ENCODE measurements at regions not wholly inside any gene's neighbourhood (a gene's known extent, or its start where the extent isn't known, plus 50 kb on each side); places are given as distances from the start of the nearest gene placed in this dataset.

- no peak overlapping the region for H3K4me3 ChIP-seq (ENCODE audit: low read depth, low read length)
- no peak for TF ChIP-seq CTCF (IDR thresholded peaks at IDR 0.05; ENCODE audit: low read depth, low read length)
Observed at GRCh38 chr3:25171118-25171807, 256.8 kb upstream of the RARB start.

GRCh38 chr3:25171897-25172296 lies 256.2 kb upstream of the RARB start:
- H3K4me3 ChIP-seq (ENCODE audit: low read depth, low read length) = no peak overlapping the region
- no peak for TF ChIP-seq CTCF (IDR thresholded peaks at IDR 0.05; ENCODE audit: low read depth, low read length)

GRCh38 chr3:25173606-25174005 lies 254.5 kb upstream of the RARB start:
- H3K4me3 ChIP-seq (ENCODE audit: low read depth, low read length) = no peak overlapping the region
- TF ChIP-seq CTCF (IDR thresholded peaks at IDR 0.05; ENCODE audit: low read depth, low read length) = no peak

GRCh38 chr3:25174251-25174650 lies 253.8 kb upstream of the RARB start:
- no peak overlapping the region for H3K4me3 ChIP-seq (ENCODE audit: low read depth, low read length)
- TF ChIP-seq CTCF (IDR thresholded peaks at IDR 0.05; ENCODE audit: low read depth, low read length) = no peak

GRCh38 chr3:25177041-25177440 lies 251.0 kb upstream of the RARB start:
- no peak overlapping the region for H3K4me3 ChIP-seq (ENCODE audit: low read depth, low read length)
- TF ChIP-seq CTCF (IDR thresholded peaks at IDR 0.05; ENCODE audit: low read depth, low read length) = no peak

GRCh38 chr3:25178672-25179071 lies 249.4 kb upstream of the RARB start:
- TF ChIP-seq CTCF (IDR thresholded peaks at IDR 0.05; ENCODE audit: low read depth, low read length) = no peak
- no peak overlapping the region for H3K4me3 ChIP-seq (ENCODE audit: low read depth, low read length)

- H3K4me3 ChIP-seq (ENCODE audit: low read depth, low read length) = no peak overlapping the region
- no peak for TF ChIP-seq CTCF (IDR thresholded peaks at IDR 0.05; ENCODE audit: low read depth, low read length)
Observed at GRCh38 chr3:25181096-25181495, 247.0 kb upstream of the RARB start.

Measured in WI38 (cell line).